ENCODE measurements at regions not wholly inside any gene's neighbourhood (a gene's known extent, or its start where the extent isn't known, plus 50 kb on each side); places are given as distances from the start of the nearest gene placed in this dataset.
"Not testable (repeated sequence)": the region's sequence is repeated elsewhere in the genome, so short reads cannot be mapped to it uniquely, and the experiment has no call there.

GRCh38 chr14:28946267-28946666 lies 179.7 kb downstream of the FOXG1 start:
- DNase-seq (ENCODE audit: low read depth) = no peak

GRCh38 chr14:28949503-28949902 lies 182.9 kb downstream of the FOXG1 start:
- DNase-seq (ENCODE audit: low read depth) = no peak

GRCh38 chr14:28952161-28952560 lies 185.6 kb downstream of the FOXG1 start:
- no peak for DNase-seq (ENCODE audit: low read depth)

- no peak for DNase-seq (ENCODE audit: low read depth)
Measured at GRCh38 chr14:28952666-28953065, 186.1 kb downstream of the FOXG1 start.

- DNase-seq (ENCODE audit: low read depth) = no peak
Measured at GRCh38 chr14:28953973-28954372, 187.4 kb downstream of the FOXG1 start.

- DNase-seq (ENCODE audit: low read depth) = peak; percentile 51
Measured at GRCh38 chr14:28966416-28967233, 200.0 kb downstream of the FOXG1 start.

- DNase-seq (ENCODE audit: low read depth) = no peak
Measured at GRCh38 chr14:28975084-28975483, 208.5 kb downstream of the FOXG1 start.

GRCh38 chr14:28982228-28982627 lies 215.6 kb downstream of the FOXG1 start:
- DNase-seq (ENCODE audit: low read depth) = no peak

GRCh38 chr14:28983279-28983678 lies 216.7 kb downstream of the FOXG1 start:
- no peak for DNase-seq (ENCODE audit: low read depth)

- DNase-seq (ENCODE audit: low read depth) = no peak
Measured at GRCh38 chr14:28987516-28987915, 220.9 kb downstream of the FOXG1 start.

- DNase-seq (ENCODE audit: low read depth) = not testable (repeated sequence)
Measured at GRCh38 chr14:28997196-28997595, 230.6 kb downstream of the FOXG1 start.

- DNase-seq (ENCODE audit: low read depth) = no peak
Measured at GRCh38 chr14:28999656-29000055, 233.1 kb downstream of the FOXG1 start.

GRCh38 chr14:29005647-29006046 lies 239.1 kb downstream of the FOXG1 start:
- DNase-seq (ENCODE audit: low read depth) = no peak

GRCh38 chr14:29007990-29008389 lies 241.4 kb downstream of the FOXG1 start:
- no peak for DNase-seq (ENCODE audit: low read depth)

- DNase-seq (ENCODE audit: low read depth) = peak; percentile 23
Measured at GRCh38 chr14:29016050-29016900, 249.7 kb downstream of the FOXG1 start.

GRCh38 chr14:29023505-29023904 lies 256.9 kb downstream of the FOXG1 start:
- not testable (repeated sequence) for DNase-seq (ENCODE audit: low read depth)

- DNase-seq (ENCODE audit: low read depth) = not testable (repeated sequence)
Measured at GRCh38 chr14:29027441-29027840, 260.9 kb downstream of the FOXG1 start.

- DNase-seq (ENCODE audit: low read depth) = not testable (repeated sequence)
Measured at GRCh38 chr14:29027941-29028705, 261.5 kb downstream of the FOXG1 start.

GRCh38 chr14:29028973-29029582 lies 262.5 kb downstream of the FOXG1 start:
- DNase-seq (ENCODE audit: low read depth) = peak; percentile 52

GRCh38 chr14:29030121-29030520 lies 263.5 kb downstream of the FOXG1 start:
- no peak for DNase-seq (ENCODE audit: low read depth)

- DNase-seq (ENCODE audit: low read depth) = no peak
Measured at GRCh38 chr14:29030970-29031369, 264.4 kb downstream of the FOXG1 start.

- no peak for DNase-seq (ENCODE audit: low read depth)
Measured at GRCh38 chr14:29035134-29035533, 268.5 kb downstream of the FOXG1 start.
